ENCODE measurements at regions not wholly inside any gene's neighbourhood (a gene's known extent, or its start where the extent isn't known, plus 50 kb on each side); places are given as distances from the start of the nearest gene placed in this dataset.

GRCh38 chr2:88342749-88343148, 109.7 kb downstream of the FOXI3 start:
- H3K4me3 ChIP-seq (ENCODE audit: control extremely low read depth in 1 of 5, extremely low read depth in 1 of 5, insufficient read depth in 1 of 5, low read depth in 2 of 5, low read length in 4 of 5) = no peak overlapping the region
- no peak overlapping the region for H3K4me2 ChIP-seq (replicated peaks; ENCODE audit: low read depth, low read length, poor library complexity, severe bottlenecking)
- H3K9me3 ChIP-seq (ENCODE audit: control extremely low read depth in 1 of 3, control insufficient read depth in 2 of 3, insufficient read depth in 1 of 3, low read length in 2 of 3) = peaks cover 0 to 1% (median 0%) of the 10 kb centered on the region in 3 donors
- ATAC-seq (ENCODE audit: low read depth) = no peak
- H3K4me3 Mint-ChIP-seq = no peak overlapping the region
- peaks cover 0 to under 1% (median 0%) of the 10 kb centered on the region in 4 experiments for H3K27me3 ChIP-seq (replicated peaks in 1 of 4; ENCODE audit: control extremely low read depth in 1 of 4, control insufficient read depth in 3 of 4, insufficient read depth in 4 of 4, low read length in 3 of 4)
- 21% methylated on average over 4 of the region's 4 CpGs for WGBS (ENCODE audit: insufficient coverage)
- intact Hi-C loops (cut with micrococcal nuclease) = no loop called here
- ChIA-PET CTCF (no interaction called here), POLR2A (no interaction called here)
- H3K79me2 ChIP-seq (ENCODE audit: control insufficient read depth, insufficient read depth, low read length) = no peaks in the 10 kb centered on the region
- peaks cover 14% of the 10 kb centered on the region for H3K27me3 Mint-ChIP-seq
- H3K4me1 ChIP-seq (ENCODE audit: control insufficient read depth in 2 of 2, insufficient read depth in 2 of 2, low read length in 2 of 2) = no peaks in the 10 kb centered on the region
- TF ChIP-seq EZH2 (IDR thresholded peaks at IDR 0.05; ENCODE audit: borderline replicate concordance, insufficient read depth, low read depth, low read length, poor library complexity, severe bottlenecking) (no peak), CTCF (IDR thresholded peaks at IDR 0.05) (no peak)
- H3K9ac ChIP-seq (ENCODE audit: low read length) = no peak overlapping the region
- H3K27ac Mint-ChIP-seq = no peak overlapping the region
- no peaks in the 10 kb centered on the region for H3K36me3 ChIP-seq (replicated peaks in 1 of 2; ENCODE audit: control extremely low read depth in 1 of 2, control insufficient read depth in 1 of 2, extremely low read depth in 1 of 2, insufficient read depth in 2 of 2, low read length in 1 of 2)
- peaks cover 5% of the 10 kb centered on the region for H3K9me3 Mint-ChIP-seq (ENCODE audit: insufficient read depth)
- H2AFZ ChIP-seq (ENCODE audit: insufficient read depth, low read depth, low read length, poor library complexity, severe bottlenecking) = no peak overlapping the region
- no peak for DNase-seq
- no peaks in the 10 kb centered on the region for H3K4me1 Mint-ChIP-seq
- no peak overlapping the region for H3K27ac ChIP-seq (ENCODE audit: low read length in 2 of 2)
- H4K20me1 ChIP-seq (ENCODE audit: control insufficient read depth, insufficient read depth, low read length, poor library complexity, severe bottlenecking) = no peaks in the 10 kb centered on the region

- Histone ChIP-seq H3K27ac (ENCODE audit: low read length in 2 of 2) (no peak overlapping the region), H3K4me3 (ENCODE audit: control extremely low read depth in 1 of 5, extremely low read depth in 1 of 5, insufficient read depth in 1 of 5, low read depth in 2 of 5, low read length in 4 of 5) (no peak overlapping the region), H3K4me2 (replicated peaks; ENCODE audit: low read depth, low read length, poor library complexity, severe bottlenecking) (no peak overlapping the region), H3K79me2 (ENCODE audit: control insufficient read depth, insufficient read depth, low read length) (no peaks in the 10 kb centered on the region), H3K9ac (ENCODE audit: low read length) (no peak overlapping the region), H3K9me3 (ENCODE audit: control extremely low read depth in 1 of 3, control insufficient read depth in 2 of 3, insufficient read depth in 1 of 3, low read length in 2 of 3) (no peaks in the 10 kb centered on the region), H4K20me1 (ENCODE audit: control insufficient read depth, insufficient read depth, low read length, poor library complexity, severe bottlenecking) (no peaks in the 10 kb centered on the region), H3K27me3 (replicated peaks in 1 of 4; ENCODE audit: control extremely low read depth in 1 of 4, control insufficient read depth in 3 of 4, insufficient read depth in 4 of 4, low read length in 3 of 4) (peaks cover 0 to 11% (median 3%) of the 10 kb centered on the region in 4 experiments), H3K4me1 (ENCODE audit: control insufficient read depth in 2 of 2, insufficient read depth in 2 of 2, low read length in 2 of 2) (no peaks in the 10 kb centered on the region), H2AFZ (ENCODE audit: insufficient read depth, low read depth, low read length, poor library complexity, severe bottlenecking) (no peak overlapping the region), H3K36me3 (replicated peaks in 1 of 2; ENCODE audit: control extremely low read depth in 1 of 2, control insufficient read depth in 1 of 2, extremely low read depth in 1 of 2, insufficient read depth in 2 of 2, low read length in 1 of 2) (no peaks in the 10 kb centered on the region)
- Mint-ChIP-seq H3K27ac (no peak overlapping the region), H3K4me3 (no peak overlapping the region), H3K9me3 (ENCODE audit: insufficient read depth) (no peaks in the 10 kb centered on the region), H3K27me3 (peaks cover 44% of the 10 kb centered on the region), H3K4me1 (no peaks in the 10 kb centered on the region)
- DNase-seq (no peak), ATAC-seq (ENCODE audit: low read depth) (no peak)
- TF ChIP-seq EZH2 (IDR thresholded peaks at IDR 0.05; ENCODE audit: borderline replicate concordance, insufficient read depth, low read depth, low read length, poor library complexity, severe bottlenecking) = no peak
- TF ChIP-seq CTCF (IDR thresholded peaks at IDR 0.05) = no peak
- ChIA-PET CTCF (no interaction called here), POLR2A (no interaction called here)
- intact Hi-C loops (cut with micrococcal nuclease) = no loop called here
- 100% methylated on average over 1 of the region's 3 CpGs for whole genome bisulfite sequencing (ENCODE audit: insufficient coverage)
Measured at GRCh38 chr2:88334418-88334817, 118.1 kb downstream of the FOXI3 start.

All from B cell (primary cell).